ENCODE measurements at regions not wholly inside any gene's neighbourhood (a gene's known extent, or its start where the extent isn't known, plus 50 kb on each side); places are given as distances from the start of the nearest gene placed in this dataset.

DNA sequence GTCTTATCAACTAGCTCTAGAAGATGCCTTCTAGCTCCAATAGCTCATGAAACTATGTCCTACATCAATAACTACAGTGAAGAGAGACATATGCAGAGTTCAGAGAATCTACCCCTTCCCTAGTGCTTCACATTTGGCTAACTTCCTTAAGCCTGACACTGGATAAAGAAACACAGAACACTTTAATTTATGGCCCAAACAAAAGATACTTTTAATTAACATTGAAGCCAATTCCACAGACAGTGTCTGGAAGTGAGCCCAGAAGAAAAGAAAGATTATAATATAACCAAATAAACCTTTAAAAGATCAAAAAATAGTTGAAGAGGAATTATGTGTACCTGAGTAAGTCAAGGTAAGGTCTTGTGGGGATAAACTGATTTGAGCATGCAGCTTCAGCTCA, 255.2 kb downstream of the C11orf87 start:
- TF ChIP-seq, protein P1, sequence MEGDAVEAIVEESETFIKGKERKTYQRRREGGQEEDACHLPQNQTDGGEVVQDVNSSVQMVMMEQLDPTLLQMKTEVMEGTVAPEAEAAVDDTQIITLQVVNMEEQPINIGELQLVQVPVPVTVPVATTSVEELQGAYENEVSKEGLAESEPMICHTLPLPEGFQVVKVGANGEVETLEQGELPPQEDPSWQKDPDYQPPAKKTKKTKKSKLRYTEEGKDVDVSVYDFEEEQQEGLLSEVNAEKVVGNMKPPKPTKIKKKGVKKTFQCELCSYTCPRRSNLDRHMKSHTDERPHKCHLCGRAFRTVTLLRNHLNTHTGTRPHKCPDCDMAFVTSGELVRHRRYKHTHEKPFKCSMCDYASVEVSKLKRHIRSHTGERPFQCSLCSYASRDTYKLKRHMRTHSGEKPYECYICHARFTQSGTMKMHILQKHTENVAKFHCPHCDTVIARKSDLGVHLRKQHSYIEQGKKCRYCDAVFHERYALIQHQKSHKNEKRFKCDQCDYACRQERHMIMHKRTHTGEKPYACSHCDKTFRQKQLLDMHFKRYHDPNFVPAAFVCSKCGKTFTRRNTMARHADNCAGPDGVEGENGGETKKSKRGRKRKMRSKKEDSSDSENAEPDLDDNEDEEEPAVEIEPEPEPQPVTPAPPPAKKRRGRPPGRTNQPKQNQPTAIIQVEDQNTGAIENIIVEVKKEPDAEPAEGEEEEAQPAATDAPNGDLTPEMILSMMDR (IDR thresholded peaks at IDR 0.05; ENCODE audit: low read length), result no peak
- no peak for TF ChIP-seq EZH2 (optimal IDR thresholded peaks at IDR 0.05; ENCODE audit: low read depth, low read length)
